DMS 273 (cell line): ENCODE measurements at regions not wholly inside any gene's neighbourhood (a gene's known extent, or its start where the extent isn't known, plus 50 kb on each side); places are given as distances from the start of the nearest gene placed in this dataset.

Source experiments
- DNase-seq: peaks from one replicate; lab custom pipeline; 2025; ENCODE audit not compliant: unreplicated experiment; lab: John Stamatoyannopoulos, UW

GRCh38 chr1:101089613-101090338 is 64.2 kb upstream of the DPH5 start:
- no peak for DNase-seq

- DNase-seq, result no peak
These were observed 62.8 kb upstream of the DPH5 start for GRCh38 chr1:101088431-101088830.

GRCh38 chr1:101086783-101087182 is 61.2 kb upstream of the DPH5 start:
- no peak for DNase-seq

GRCh38 chr1:101081496-101082488 is 56.2 kb upstream of the DPH5 start:
- no peak for DNase-seq

GRCh38 chr1:101080859-101081258 is 55.3 kb upstream of the DPH5 start:
- no peak for DNase-seq

GRCh38 chr1:101079341-101079740 is 53.8 kb upstream of the DPH5 start:
- no peak for DNase-seq

- no peak for DNase-seq
These were observed 52.3 kb upstream of the DPH5 start for GRCh38 chr1:101077849-101078248.

- no peak for DNase-seq
These were observed 50.3 kb upstream of the DPH5 start for GRCh38 chr1:101075926-101076325.
